IMR-90 (cell line): ENCODE measurements at regions not wholly inside any gene's neighbourhood (a gene's known extent, or its start where the extent isn't known, plus 50 kb on each side); places are given as distances from the start of the nearest gene placed in this dataset.

Source experiments
- ATAC-seq: fragments of 200-7000 bp; cut with Tn5 transposase; 2 replicates; pipeline ENCODE4 v1.9.1; 2020; ENCODE audit warnings: low read depth, mild to moderate bottlenecking, moderate library complexity
- BruUV-seq: library from RNA; stranded (reverse); fragments of 400-500 nt; replicated peaks from 2 replicates; lab custom pipeline; 2021; lab: Mats Ljungman, UMichigan
- CTCF ChIA-PET: fragments of 300-600 bp; formaldehyde crosslinking; extraction: SDS; loops from one replicate; lab custom pipeline; 2021; ENCODE audit warnings: antibody characterized with exemption; lab: Yijun Ruan, JAX
- POLR2A ChIA-PET: fragments of 300-600 bp; sonication (Branson Sonifier 250); formaldehyde crosslinking; loops from one replicate; lab custom pipeline; 2022; ENCODE audit warnings: antibody characterized with exemption; ENCODE audit not compliant: unreplicated experiment; lab: Charles Lee
- DNase-seq: peaks from one replicate; pipeline ENCODE4 v3.0.0; 2013
- H2AFZ ChIP-seq: replicated peaks from 2 replicates; pipeline ENCODE3; 2013; ENCODE audit warnings: low read length, mild to moderate bottlenecking; ENCODE audit not compliant: poor library complexity
- H2AK5ac ChIP-seq: 2 replicates; pipeline ENCODE4 v1.6.1; 2013; ENCODE audit warnings: low read depth, low read length, inconsistent platforms
- H2AK9ac ChIP-seq: replicated peaks from 2 replicates; pipeline ENCODE3; 2013; ENCODE audit warnings: mild to moderate bottlenecking, low read depth, low read length, moderate library complexity; ENCODE audit not compliant: poor library complexity
- H2BK120ac ChIP-seq: 2 replicates; pipeline ENCODE4 v1.6.1; 2013; ENCODE audit warnings: low read depth, low read length, inconsistent platforms
- H2BK15ac ChIP-seq: 3 replicates; pipeline ENCODE4 v1.6.1; 2013; ENCODE audit warnings: low read depth, low read length, inconsistent platforms
- H2BK20ac ChIP-seq: 2 replicates; pipeline ENCODE4 v1.6.1; 2013; ENCODE audit warnings: low read depth, mild to moderate bottlenecking, inconsistent platforms, low read length, moderate library complexity
- H2BK5ac ChIP-seq: 2 replicates; pipeline ENCODE4 v1.6.1; 2013; ENCODE audit warnings: mild to moderate bottlenecking, low read depth, low read length, inconsistent platforms; ENCODE audit not compliant: poor library complexity, severe bottlenecking
- H3K14ac ChIP-seq: replicated peaks from 2 replicates; pipeline ENCODE4 v1.6.1; 2013; ENCODE audit warnings: low read depth, low read length, inconsistent platforms
- H3K18ac ChIP-seq: 2 replicates; pipeline ENCODE4 v1.6.1; 2013; ENCODE audit warnings: low read depth, low read length, control low read depth
- H3K23ac ChIP-seq: 2 replicates; pipeline ENCODE4 v1.6.1; 2013; ENCODE audit warnings: low read depth, low read length, inconsistent platforms
- H3K27ac ChIP-seq: 2 replicates; pipeline ENCODE4 v1.5.1; 2013; ENCODE audit warnings: mild to moderate bottlenecking, control low read depth, low read length; ENCODE audit not compliant: insufficient read depth
- H3K27me3 ChIP-seq: 2 replicates; pipeline ENCODE4 v1.6.1; 2013; ENCODE audit warnings: low read length; ENCODE audit not compliant: control insufficient read depth, insufficient read depth
- H3K36me3 ChIP-seq: 2 replicates; pipeline ENCODE4 v1.6.1; 2013; ENCODE audit warnings: low read length, mixed read lengths; ENCODE audit not compliant: control insufficient read depth, insufficient read depth
- H3K4ac ChIP-seq: 2 replicates; pipeline ENCODE4 v1.6.1; 2013; ENCODE audit warnings: low read depth, low read length, inconsistent platforms
- H3K4me1 ChIP-seq: 2 replicates; pipeline ENCODE4 v1.6.1; 2013; ENCODE audit warnings: low read length, mixed read lengths; ENCODE audit not compliant: control insufficient read depth, insufficient read depth
- H3K4me2 ChIP-seq: 2 replicates; pipeline ENCODE4 v1.6.1; 2013; ENCODE audit warnings: low read depth, mild to moderate bottlenecking, control low read depth, low read length, moderate library complexity
- H3K4me3 ChIP-seq: 2 replicates; pipeline ENCODE4 v1.5.1; 2013; ENCODE audit warnings: low read depth, mild to moderate bottlenecking, control low read depth, low read length, moderate library complexity; ENCODE audit not compliant: insufficient read depth
- H3K56ac ChIP-seq: 2 replicates; pipeline ENCODE4 v1.6.1; 2013; ENCODE audit warnings: low read length, inconsistent platforms; ENCODE audit not compliant: insufficient read depth; ENCODE audit errors: extremely low read depth
- H3K79me1 ChIP-seq, 2 experiments: 2 replicates each; pipeline ENCODE4 v1.6.1; 2013; ENCODE audit warnings: low read length in 2 of 2, inconsistent platforms in 1 of 2, low read depth in 1 of 2
- H3K9ac ChIP-seq: 2 replicates; pipeline ENCODE4 v1.6.1; 2013; ENCODE audit warnings: low read depth, low read length, control low read depth
- H3K9me1 ChIP-seq: 2 replicates; pipeline ENCODE4 v1.6.1; 2013; ENCODE audit warnings: low read length, inconsistent platforms; ENCODE audit not compliant: insufficient read depth
- H3K9me3 ChIP-seq: 2 replicates; pipeline ENCODE4 v1.6.1; 2013; ENCODE audit warnings: low read length; ENCODE audit not compliant: control insufficient read depth, insufficient read depth
- H4K20me1 ChIP-seq: 2 replicates; pipeline ENCODE4 v1.6.1; 2013; ENCODE audit warnings: low read length, inconsistent platforms; ENCODE audit not compliant: insufficient read depth
- H4K5ac ChIP-seq: 2 replicates; pipeline ENCODE4 v1.6.1; 2013; ENCODE audit warnings: mild to moderate bottlenecking, low read depth, low read length, control low read depth
- H4K8ac ChIP-seq, 2 experiments: 2 replicates each; pipeline ENCODE4 v1.6.1; 2013; ENCODE audit warnings: low read depth in 2 of 2, low read length in 2 of 2, control low read depth in 1 of 2, inconsistent platforms in 1 of 2
- H4K91ac ChIP-seq: 2 replicates; pipeline ENCODE4 v1.6.1; 2013; ENCODE audit warnings: low read depth, low read length, inconsistent platforms; ENCODE audit not compliant: insufficient read depth
- BHLHE40 ChIP-seq: fragments of 150-350 bp; IDR thresholded peaks from 2 replicates; pipeline ENCODE4 v1.6.1; 2016; ENCODE audit warnings: mild to moderate bottlenecking, low read depth, low read length
- CEBPB ChIP-seq: IDR thresholded peaks from 2 replicates; pipeline ENCODE4 v1.6.1; 2012; ENCODE audit warnings: low read depth, low read length, improper control_type of control experiment
- CHD1 ChIP-seq: IDR thresholded peaks from 2 replicates; pipeline ENCODE4 v1.6.1; 2012; ENCODE audit warnings: low read depth, low read length, improper control_type of control experiment
- CTCF ChIP-seq: conservative IDR thresholded peaks from 2 replicates; pipeline ENCODE4 v1.5.1; 2012; ENCODE audit warnings: mild to moderate bottlenecking, low read depth, low read length, improper control_type of control experiment
- ELK1 ChIP-seq: fragments of 150-350 bp; IDR thresholded peaks from 2 replicates; pipeline ENCODE4 v1.6.1; 2016; ENCODE audit warnings: low read depth, mild to moderate bottlenecking, low read length, moderate library complexity, borderline replicate concordance
- FOS ChIP-seq: fragments of 150-350 bp; IDR thresholded peaks from 2 replicates; pipeline ENCODE4 v1.6.1; 2016; ENCODE audit warnings: low read depth, low read length
- MAFK ChIP-seq: IDR thresholded peaks from 2 replicates; pipeline ENCODE4 v1.6.1; 2012; ENCODE audit warnings: low read depth, low read length, improper control_type of control experiment
- MAZ ChIP-seq: IDR thresholded peaks from 2 replicates; pipeline ENCODE4 v1.6.1; 2012; ENCODE audit warnings: low read depth, mild to moderate bottlenecking, low read length, improper control_type of control experiment, moderate library complexity, borderline replicate concordance
- MXI1 ChIP-seq: IDR thresholded peaks from 2 replicates; pipeline ENCODE4 v1.6.1; 2012; ENCODE audit warnings: low read depth, mild to moderate bottlenecking, low read length, moderate library complexity, borderline replicate concordance
- NFE2L2 ChIP-seq: fragments of 150-350 bp; IDR thresholded peaks from 2 replicates; pipeline ENCODE4 v1.6.1; 2016; ENCODE audit warnings: low read depth, mild to moderate bottlenecking, low read length
- POLR2A ChIP-seq: IDR thresholded peaks from 2 replicates; pipeline ENCODE4 v1.6.1; 2012; ENCODE audit warnings: mild to moderate bottlenecking, low read depth, low read length
- RAD21 ChIP-seq: IDR thresholded peaks from 2 replicates; pipeline ENCODE4 v1.6.1; 2012; ENCODE audit warnings: low read length, improper control_type of control experiment
- RCOR1 ChIP-seq: IDR thresholded peaks from 2 replicates; pipeline ENCODE4 v1.6.1; 2012; ENCODE audit warnings: mild to moderate bottlenecking, low read length, improper control_type of control experiment; ENCODE audit not compliant: insufficient replicate concordance
- RFX5 ChIP-seq: IDR thresholded peaks from 2 replicates; pipeline ENCODE4 v1.8.0; 2012; ENCODE audit warnings: low read depth, mild to moderate bottlenecking, low read length, moderate library complexity
- SMC3 ChIP-seq: fragments of 150-350 bp; IDR thresholded peaks from 2 replicates; pipeline ENCODE4 v1.6.1; 2016; ENCODE audit warnings: low read depth, mild to moderate bottlenecking, antibody characterized with exemption, low read length, moderate library complexity
- WGBS, 2 experiments: methylation state at CpG; one replicate each; pipeline versions ENCODE4 v1.1.5 to v1.1.7; 2013; ENCODE audit warnings: missing lambda C conversion rate in 2 of 2; ENCODE audit not compliant: insufficient read length in 1 of 2; ENCODE audit errors: extremely low coverage in 2 of 2; 5-methylcytosine and 5-hydroxymethylcytosine counted together
- dilution Hi-C: fragments of 300-500 bp; cut with HindIII; formaldehyde crosslinking; loops from one replicate; pipeline ENCODE4 v1.14.3; 2018; ENCODE audit warnings: low sequenced_read_pairs; ENCODE audit not compliant: unreplicated experiment
- in situ Hi-C: fragments of 300-500 bp; cut with MboI; formaldehyde crosslinking; loops from 3 replicates; pipeline ENCODE4 v1.14.3; 2019; ENCODE audit warnings: low sequenced_read_pairs, inconsistent platforms, mixed read lengths
- intact Hi-C: fragments of 100-400 bp; cut with micrococcal nuclease; formaldehyde crosslinking; loops from 2 replicates; pipeline ENCODE4 v1.10.0; 2022
- TF ChIP-seq, protein P1 (sequence below): fragments of 150-350 bp; IDR thresholded peaks from 2 replicates; pipeline ENCODE4 v1.6.1; 2017; ENCODE audit warnings: mild to moderate bottlenecking, antibody characterized with exemption, low read length, low read depth

GRCh38 chr3:178479860-178480259 is 56.4 kb upstream of the KCNMB2 start:
- TF ChIP-seq RFX5 (no peak), SMC3 (no peak), RAD21 (no peak), MAZ (no peak), MXI1 (no peak), BHLHE40 (no peak), CHD1 (no peak), ELK1 (no peak), CTCF (no peak), CEBPB (no peak), POLR2A (no peak), RCOR1 (no peak), NFE2L2 (no peak), MAFK (no peak), FOS (no peak)
- TF ChIP-seq, protein P1, sequence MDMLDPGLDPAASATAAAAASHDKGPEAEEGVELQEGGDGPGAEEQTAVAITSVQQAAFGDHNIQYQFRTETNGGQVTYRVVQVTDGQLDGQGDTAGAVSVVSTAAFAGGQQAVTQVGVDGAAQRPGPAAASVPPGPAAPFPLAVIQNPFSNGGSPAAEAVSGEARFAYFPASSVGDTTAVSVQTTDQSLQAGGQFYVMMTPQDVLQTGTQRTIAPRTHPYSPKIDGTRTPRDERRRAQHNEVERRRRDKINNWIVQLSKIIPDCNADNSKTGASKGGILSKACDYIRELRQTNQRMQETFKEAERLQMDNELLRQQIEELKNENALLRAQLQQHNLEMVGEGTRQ = no peak
- CTCF ChIA-PET = interaction anchor here (0.6 kb wide), 1 partner anchor 294 kb away, joined by 3 read pairs; no protein-coding TSS in a partner anchor

More at GRCh38 chr3:178479860-178480259, 56.4 kb upstream of the KCNMB2 start:
- no TSS peak for BruUV-seq
- no peak overlapping the region for H2BK15ac ChIP-seq
- H3K9me1 ChIP-seq = no peaks in the 10 kb centered on the region
- H3K4me3 ChIP-seq = no peak overlapping the region
- H3K23ac ChIP-seq = no peak overlapping the region
- no peaks in the 10 kb centered on the region for H3K9me3 ChIP-seq
- no peaks in the 10 kb centered on the region for H4K20me1 ChIP-seq
- no peak overlapping the region for H2AK5ac ChIP-seq
- dilution Hi-C loops (no loop called here), in situ Hi-C loops (no loop called here), intact Hi-C loops (no loop called here)
- no peak overlapping the region for H4K8ac ChIP-seq
- H2AK9ac ChIP-seq = no peak overlapping the region
- H2BK120ac ChIP-seq = no peak overlapping the region
- no peak for ATAC-seq
- no peak overlapping the region for H3K56ac ChIP-seq
- POLR2A ChIA-PET = no interaction called here
- no peak overlapping the region for H3K18ac ChIP-seq
- H3K4me2 ChIP-seq = no peak overlapping the region
- no peak overlapping the region for H4K91ac ChIP-seq
- no peak overlapping the region for H2BK20ac ChIP-seq
- H4K5ac ChIP-seq = no peak overlapping the region
- H3K27me3 ChIP-seq = no peaks in the 10 kb centered on the region
- no peaks in the 10 kb centered on the region for H3K4me1 ChIP-seq
- no peak overlapping the region for H3K4ac ChIP-seq
- no peak overlapping the region for H3K14ac ChIP-seq
- H3K27ac ChIP-seq = no peak overlapping the region
- no peaks in the 10 kb centered on the region for H3K79me1 ChIP-seq
- no peak overlapping the region for H2AFZ ChIP-seq
- no CpG with 5 or more reads among the region's 4 CpGs for WGBS, 2 experiments
- no peak overlapping the region for H2BK5ac ChIP-seq
- H3K9ac ChIP-seq = no peak overlapping the region
- H3K36me3 ChIP-seq = no peaks in the 10 kb centered on the region
- DNase-seq = no peak
